CD4-positive, alpha-beta T cell treated with Interleukin-4 for 4 hours (primary cell): ENCODE measurements at regions not wholly inside any gene's neighbourhood (a gene's known extent, or its start where the extent isn't known, plus 50 kb on each side); places are given as distances from the start of the nearest gene placed in this dataset.
A peak's percentile ranks its signal among the peaks of the same experiment; 100 is the strongest.
"Not testable (repeated sequence)": the region's sequence is repeated elsewhere in the genome, so short reads cannot be mapped to it uniquely, and the experiment has no call there.

ENCODE experiments used
- DNase-seq: peaks from one replicate; pipeline ENCODE4 v3.0.0-alpha.2; 2020

GRCh38 chr9:95729669-95730368, 145.7 kb upstream of the ERCC6L2 start:
- DNase-seq = no peak

- no peak for DNase-seq
These were observed 146.4 kb upstream of the ERCC6L2 start for GRCh38 chr9:95729046-95729445.

GRCh38 chr9:95727947-95728520, 147.5 kb upstream of the ERCC6L2 start:
- DNase-seq = no peak

- DNase-seq = peak; percentile 20
These were observed 148.7 kb upstream of the ERCC6L2 start for GRCh38 chr9:95726756-95727155.

GRCh38 chr9:95725045-95725444, 150.4 kb upstream of the ERCC6L2 start:
- no peak for DNase-seq

GRCh38 chr9:95724253-95724991, 151.1 kb upstream of the ERCC6L2 start:
- peak; percentile 85 for DNase-seq

GRCh38 chr9:95722141-95722540, 153.3 kb upstream of the ERCC6L2 start:
- DNase-seq = no peak

- no peak for DNase-seq
These were observed 154.4 kb upstream of the ERCC6L2 start for GRCh38 chr9:95721061-95721531.

GRCh38 chr9:95720496-95720895, 155.0 kb upstream of the ERCC6L2 start:
- DNase-seq = no peak

GRCh38 chr9:95719354-95719753, 156.1 kb upstream of the ERCC6L2 start:
- DNase-seq = no peak

- DNase-seq = no peak
These were observed 157.2 kb upstream of the ERCC6L2 start for GRCh38 chr9:95718263-95718662.

GRCh38 chr9:95715868-95716435, 159.5 kb upstream of the ERCC6L2 start:
- no peak for DNase-seq

GRCh38 chr9:95710446-95710845, 165.0 kb upstream of the ERCC6L2 start:
- DNase-seq = no peak

- no peak for DNase-seq
These were observed 178.8 kb upstream of the ERCC6L2 start for GRCh38 chr9:95696701-95697100.

- DNase-seq = no peak
These were observed 174.7 kb upstream of the PTCH1 start for GRCh38 chr9:95691435-95691834.

- no peak for DNase-seq
These were observed 172.9 kb upstream of the PTCH1 start for GRCh38 chr9:95689669-95690068.

GRCh38 chr9:95684516-95684915, 167.7 kb upstream of the PTCH1 start:
- DNase-seq = no peak

- DNase-seq = not testable (repeated sequence)
These were observed 163.5 kb upstream of the PTCH1 start for GRCh38 chr9:95680306-95680705.

- DNase-seq = no peak
These were observed 163.1 kb upstream of the PTCH1 start for GRCh38 chr9:95679874-95680273.

GRCh38 chr9:95678759-95679158, 162.0 kb upstream of the PTCH1 start:
- DNase-seq = no peak

GRCh38 chr9:95670122-95670521, 153.4 kb upstream of the PTCH1 start:
- no peak for DNase-seq

- DNase-seq = no peak
These were observed 152.5 kb upstream of the PTCH1 start for GRCh38 chr9:95669253-95669652.

GRCh38 chr9:95667789-95668188, 151.0 kb upstream of the PTCH1 start:
- no peak for DNase-seq

- no peak for DNase-seq
These were observed 150.0 kb upstream of the PTCH1 start for GRCh38 chr9:95666785-95667155.
